GM19324 (cell line): ENCODE measurements at regions not wholly inside any gene's neighbourhood (a gene's known extent, or its start where the extent isn't known, plus 50 kb on each side); places are given as distances from the start of the nearest gene placed in this dataset.

Source experiments
- ATAC-seq: cut with Tn5 transposase; IDR thresholded peaks from one replicate; pipeline ENCODE4 v1.9.1; 2021; ENCODE audit warnings: mild to moderate bottlenecking, moderate library complexity; ENCODE audit not compliant: unreplicated experiment, low FRiP score

GRCh38 chr1:59045137-59045536, 251.8 kb upstream of the FGGY start:
- ATAC-seq = no peak

GRCh38 chr1:59045636-59046035, 251.3 kb upstream of the FGGY start:
- no peak for ATAC-seq

GRCh38 chr1:59046134-59046533, 250.8 kb upstream of the FGGY start:
- ATAC-seq = no peak

GRCh38 chr1:59046730-59047157, 250.2 kb upstream of the FGGY start:
- peak; percentile 81 for ATAC-seq

- no peak for ATAC-seq
Observed at GRCh38 chr1:59051007-59051406, 245.9 kb upstream of the FGGY start.

GRCh38 chr1:59052166-59052590, 244.7 kb upstream of the FGGY start:
- no peak for ATAC-seq

GRCh38 chr1:59054172-59054571, 242.7 kb upstream of the FGGY start:
- no peak for ATAC-seq

- no peak for ATAC-seq
Observed at GRCh38 chr1:59055908-59056719, 240.8 kb upstream of the FGGY start.

- no peak for ATAC-seq
Observed at GRCh38 chr1:59057211-59057694, 239.6 kb upstream of the FGGY start.

- ATAC-seq = no peak
Observed at GRCh38 chr1:59057796-59058195, 239.1 kb upstream of the FGGY start.

- no peak for ATAC-seq
Observed at GRCh38 chr1:59058665-59059439, 238.0 kb upstream of the FGGY start.

GRCh38 chr1:59061876-59062275, 235.0 kb upstream of the FGGY start:
- no peak for ATAC-seq

GRCh38 chr1:59062743-59063142, 234.2 kb upstream of the FGGY start:
- ATAC-seq = no peak

- ATAC-seq = no peak
Observed at GRCh38 chr1:59063501-59063900, 233.4 kb upstream of the FGGY start.

- no peak for ATAC-seq
Observed at GRCh38 chr1:59064592-59064991, 232.3 kb upstream of the FGGY start.

- no peak for ATAC-seq
Observed at GRCh38 chr1:59066236-59066635, 230.7 kb upstream of the FGGY start.

GRCh38 chr1:59070610-59071009, 226.3 kb upstream of the FGGY start:
- ATAC-seq = no peak

GRCh38 chr1:59071289-59071688, 225.6 kb upstream of the FGGY start:
- ATAC-seq = no peak

GRCh38 chr1:59071876-59072582, 224.9 kb upstream of the FGGY start:
- no peak for ATAC-seq

GRCh38 chr1:59072583-59072947, 224.3 kb upstream of the FGGY start:
- ATAC-seq = no peak

- no peak for ATAC-seq
Observed at GRCh38 chr1:59074598-59074997, 222.3 kb upstream of the FGGY start.
